B cell (primary cell): ENCODE measurements at regions not wholly inside any gene's neighbourhood (a gene's known extent, or its start where the extent isn't known, plus 50 kb on each side); places are given as distances from the start of the nearest gene placed in this dataset.

Experiments
- ATAC-seq: fragments of 200-7000 bp; cut with Tn5 transposase; one replicate; pipeline ENCODE4 v1.10.0; 2021; ENCODE audit warnings: low read depth, mild to moderate bottlenecking, moderate number of reproducible peaks, moderate library complexity
- CTCF ChIA-PET: fragments of 350-600 bp; sonication (Branson Sonifier 250); formaldehyde crosslinking; loops from one replicate; lab custom pipeline; 2021; ENCODE audit warnings: antibody characterized with exemption, inconsistent platforms; lab: Charles Lee
- POLR2A ChIA-PET: fragments of 350-600 bp; sonication (Branson Sonifier 250); formaldehyde crosslinking; loops from one replicate; lab custom pipeline; 2021; ENCODE audit warnings: antibody characterized with exemption; lab: Charles Lee
- DNase-seq: peaks from one replicate; pipeline ENCODE4 v3.0.0; 2013
- H2AFZ ChIP-seq: 2 replicates; pipeline ENCODE4 v1.6.1; 2012; ENCODE audit warnings: mild to moderate bottlenecking, low read depth, low read length; ENCODE audit not compliant: insufficient read depth, poor library complexity, severe bottlenecking
- H3K27ac ChIP-seq, 2 donors: 1 replicate in 1 of 2; 2 replicates in 1 of 2; pipeline ENCODE4 v1.5.1; 2012 to 2013; ENCODE audit warnings: low read length in 2 of 2, mild to moderate bottlenecking in 2 of 2, moderate library complexity in 1 of 2
- H3K27me3 ChIP-seq, 4 experiments: fragments of 200-600 bp in 1 of 4; sonication (generic) in 1 of 4; replicated peaks in 1 of 4; 1 replicate in 2 of 4; 2 replicates in 2 of 4; pipeline versions ENCODE4 v1.6.1 to v1.7.0; 2013 to 2016; ENCODE audit warnings: low read length in 3 of 4, mild to moderate bottlenecking in 2 of 4, mixed read lengths in 1 of 4, moderate library complexity in 1 of 4; ENCODE audit not compliant: insufficient read depth in 4 of 4, control insufficient read depth in 3 of 4; ENCODE audit errors: control extremely low read depth in 1 of 4
- H3K36me3 ChIP-seq, 2 experiments: replicated peaks in 1 of 2; 1 replicate in 1 of 2; 2 replicates in 1 of 2; pipeline versions ENCODE4 v1.6.1 to v1.7.1; 2013; ENCODE audit warnings: low read length in 1 of 2; ENCODE audit not compliant: insufficient read depth in 2 of 2, control insufficient read depth in 1 of 2; ENCODE audit errors: control extremely low read depth in 1 of 2, extremely low read depth in 1 of 2
- H3K4me1 ChIP-seq, 2 donors: fragments of 200-600 bp in 1 of 2; sonication (generic) in 1 of 2; 1 replicate in 1 of 2; 2 replicates in 1 of 2; pipeline versions ENCODE4 v1.5.1 to v1.6.1; 2013 to 2017; ENCODE audit warnings: low read length in 2 of 2; ENCODE audit not compliant: control insufficient read depth in 2 of 2, insufficient read depth in 2 of 2
- H3K4me2 ChIP-seq: replicated peaks from 2 replicates; pipeline ENCODE3; 2012; ENCODE audit warnings: mild to moderate bottlenecking, low read depth, low read length; ENCODE audit not compliant: poor library complexity, severe bottlenecking
- H3K4me3 ChIP-seq, 5 experiments: fragments of 200-600 bp in 1 of 5; sonication (generic) in 1 of 5; 1 replicate in 3 of 5; 2 replicates in 2 of 5; pipeline versions ENCODE4 v1.5.1 to v1.7.0; 2011 to 2016; ENCODE audit warnings: low read length in 4 of 5, mild to moderate bottlenecking in 4 of 5, low read depth in 2 of 5, control low read depth in 1 of 5, moderate library complexity in 1 of 5; ENCODE audit not compliant: insufficient read depth in 1 of 5; ENCODE audit errors: control extremely low read depth in 1 of 5, extremely low read depth in 1 of 5
- H3K79me2 ChIP-seq: fragments of 200-600 bp; sonication (generic); one replicate; pipeline ENCODE4 v1.6.0; 2016; ENCODE audit warnings: low read length; ENCODE audit not compliant: control insufficient read depth, insufficient read depth
- H3K9ac ChIP-seq: fragments of 200-600 bp; sonication (generic); 2 replicates; pipeline ENCODE4 v1.6.1; 2017; ENCODE audit warnings: mild to moderate bottlenecking, low read length, moderate library complexity
- H3K9me3 ChIP-seq, 3 donors: one replicate each; pipeline versions ENCODE4 v1.6.1 to v1.7.1; 2013; ENCODE audit warnings: low read length in 2 of 3; ENCODE audit not compliant: control insufficient read depth in 2 of 3, insufficient read depth in 1 of 3; ENCODE audit errors: control extremely low read depth in 1 of 3
- H4K20me1 ChIP-seq: 2 replicates; pipeline ENCODE4 v1.6.0; 2012; ENCODE audit warnings: mild to moderate bottlenecking, low read length; ENCODE audit not compliant: insufficient read depth, control insufficient read depth, poor library complexity, severe bottlenecking
- H3K27ac Mint-ChIP-seq: one replicate; pipeline ENCODE4 v1.8.0; 2021; ENCODE audit warnings: mixed read lengths
- H3K27me3 Mint-ChIP-seq: one replicate; pipeline ENCODE4 v1.8.0; 2021; ENCODE audit warnings: mixed read lengths
- H3K4me1 Mint-ChIP-seq: one replicate; pipeline ENCODE4 v1.8.0; 2021; ENCODE audit warnings: mixed read lengths
- H3K4me3 Mint-ChIP-seq: one replicate; pipeline ENCODE4 v1.8.0; 2021; ENCODE audit warnings: mixed read lengths
- H3K9me3 Mint-ChIP-seq: one replicate; pipeline ENCODE4 v1.8.0; 2022; ENCODE audit warnings: mixed read lengths; ENCODE audit not compliant: insufficient read depth
- EZH2 ChIP-seq: IDR thresholded peaks from 2 replicates; pipeline ENCODE4 v1.6.1; 2012; ENCODE audit warnings: borderline replicate concordance, low read depth, mild to moderate bottlenecking, moderate library complexity, low read length; ENCODE audit not compliant: insufficient read depth, poor library complexity, severe bottlenecking
- WGBS: methylation state at CpG from one replicate; pipeline ENCODE4 v1.1.5; 2013; ENCODE audit warnings: missing lambda C conversion rate; ENCODE audit not compliant: insufficient coverage; 5-methylcytosine and 5-hydroxymethylcytosine counted together
- intact Hi-C: fragments of 100-400 bp; cut with micrococcal nuclease; formaldehyde crosslinking; loops from one replicate; pipeline ENCODE4 v1.10.0; 2022
- TF ChIP-seq, protein P1 (sequence below): fragments of 200-600 bp; IDR thresholded peaks from one replicate; pipeline ENCODE4 v1.8.0; 2022; ENCODE audit warnings: antibody characterized with exemption, mild to moderate bottlenecking

DNA sequence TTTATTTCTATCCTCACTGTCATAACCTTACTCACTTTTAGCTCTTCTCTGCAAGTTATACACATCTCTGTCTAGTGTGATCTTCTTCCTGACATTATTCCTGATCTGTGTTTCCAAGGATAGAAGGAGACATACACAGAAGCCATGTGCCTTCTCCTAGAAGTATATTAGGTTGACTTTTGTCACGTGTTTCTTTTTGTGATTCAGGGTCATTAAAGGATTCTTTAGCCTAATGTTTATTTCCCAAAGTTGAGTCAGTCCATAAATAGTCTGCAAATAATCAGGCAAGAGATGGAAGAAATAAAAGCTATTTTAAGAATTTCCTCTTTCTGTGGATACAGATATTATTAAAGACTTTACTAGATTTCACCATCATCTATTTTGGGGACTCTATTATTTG, 214.1 kb upstream of the GOT2 start:
- Histone ChIP-seq H3K4me1 (no peaks in the 10 kb centered on the region), H3K27me3 (no peaks in the 10 kb centered on the region), H3K27ac (no peak overlapping the region), H3K4me3 (no peak overlapping the region), H2AFZ (no peak overlapping the region), H3K4me2 (no peak overlapping the region), H3K9me3 (peaks cover 0 to 2% (median 2%) of the 10 kb centered on the region in 3 donors), H4K20me1 (no peaks in the 10 kb centered on the region), H3K9ac (no peak overlapping the region), H3K36me3 (no peaks in the 10 kb centered on the region), H3K79me2 (no peaks in the 10 kb centered on the region)
- no CpG with 5 or more reads among the region's 1 CpG for WGBS
- H3K4me3 Mint-ChIP-seq = no peak overlapping the region
- ChIA-PET CTCF (no interaction called here), POLR2A (no interaction called here)
- no peaks in the 10 kb centered on the region for H3K27me3 Mint-ChIP-seq
- H3K27ac Mint-ChIP-seq = no peak overlapping the region
- intact Hi-C loops = no loop called here
- ATAC-seq (no peak), DNase-seq (no peak)
- no peaks in the 10 kb centered on the region for H3K4me1 Mint-ChIP-seq
- H3K9me3 Mint-ChIP-seq = no peaks in the 10 kb centered on the region
- TF ChIP-seq EZH2 = no peak
- TF ChIP-seq, protein P1, sequence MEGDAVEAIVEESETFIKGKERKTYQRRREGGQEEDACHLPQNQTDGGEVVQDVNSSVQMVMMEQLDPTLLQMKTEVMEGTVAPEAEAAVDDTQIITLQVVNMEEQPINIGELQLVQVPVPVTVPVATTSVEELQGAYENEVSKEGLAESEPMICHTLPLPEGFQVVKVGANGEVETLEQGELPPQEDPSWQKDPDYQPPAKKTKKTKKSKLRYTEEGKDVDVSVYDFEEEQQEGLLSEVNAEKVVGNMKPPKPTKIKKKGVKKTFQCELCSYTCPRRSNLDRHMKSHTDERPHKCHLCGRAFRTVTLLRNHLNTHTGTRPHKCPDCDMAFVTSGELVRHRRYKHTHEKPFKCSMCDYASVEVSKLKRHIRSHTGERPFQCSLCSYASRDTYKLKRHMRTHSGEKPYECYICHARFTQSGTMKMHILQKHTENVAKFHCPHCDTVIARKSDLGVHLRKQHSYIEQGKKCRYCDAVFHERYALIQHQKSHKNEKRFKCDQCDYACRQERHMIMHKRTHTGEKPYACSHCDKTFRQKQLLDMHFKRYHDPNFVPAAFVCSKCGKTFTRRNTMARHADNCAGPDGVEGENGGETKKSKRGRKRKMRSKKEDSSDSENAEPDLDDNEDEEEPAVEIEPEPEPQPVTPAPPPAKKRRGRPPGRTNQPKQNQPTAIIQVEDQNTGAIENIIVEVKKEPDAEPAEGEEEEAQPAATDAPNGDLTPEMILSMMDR = no peak

DNA sequence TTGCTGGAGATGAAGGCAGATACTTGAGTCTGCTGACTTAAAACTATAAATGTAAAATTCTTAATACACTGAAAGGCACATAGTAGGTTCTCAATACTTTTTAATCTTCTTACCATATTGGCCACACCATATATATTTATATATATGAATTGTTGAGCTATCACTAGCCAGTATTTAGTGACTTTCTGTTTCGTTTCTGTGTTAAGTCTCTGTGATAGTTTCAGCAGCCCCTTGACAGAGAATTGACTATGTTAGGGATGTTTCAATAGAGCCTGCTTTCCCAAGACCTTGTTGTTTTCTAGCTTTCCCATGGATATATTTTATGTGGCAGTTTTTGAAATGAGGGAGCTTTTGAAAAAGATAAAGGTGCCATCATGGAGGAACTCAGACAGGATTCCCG, 206.5 kb upstream of the GOT2 start:
- intact Hi-C loops = no loop called here

More for the DNA sequence above, 206.5 kb upstream of the GOT2 start:
- Histone ChIP-seq H3K79me2 (no peaks in the 10 kb centered on the region), H3K4me2 (no peak overlapping the region), H3K9ac (no peak overlapping the region), H4K20me1 (no peaks in the 10 kb centered on the region), H3K9me3 (no peaks in the 10 kb centered on the region), H3K36me3 (no peaks in the 10 kb centered on the region), H3K4me3 (no peak overlapping the region), H3K4me1 (no peaks in the 10 kb centered on the region), H3K27me3 (no peaks in the 10 kb centered on the region), H3K27ac (no peak overlapping the region), H2AFZ (no peak overlapping the region)
- DNase-seq (no peak), ATAC-seq (no peak)
- WGBS = no CpG with 5 or more reads among the region's 2 CpGs
- no peak overlapping the region for H3K27ac Mint-ChIP-seq
- no peaks in the 10 kb centered on the region for H3K27me3 Mint-ChIP-seq
- ChIA-PET POLR2A (no interaction called here), CTCF (interaction anchor here (0.5 kb wide), 1 partner anchor 201 kb away, joined by 3 read pairs; no protein-coding TSS in a partner anchor)
- peaks cover 3% of the 10 kb centered on the region for H3K9me3 Mint-ChIP-seq
- no peaks in the 10 kb centered on the region for H3K4me1 Mint-ChIP-seq
- TF ChIP-seq, protein P1 = no peak
- no peak for TF ChIP-seq EZH2
- H3K4me3 Mint-ChIP-seq = no peak overlapping the region
